ENCODE measurements at regions not wholly inside any gene's neighbourhood (a gene's known extent, or its start where the extent isn't known, plus 50 kb on each side); places are given as distances from the start of the nearest gene placed in this dataset.

DNA sequence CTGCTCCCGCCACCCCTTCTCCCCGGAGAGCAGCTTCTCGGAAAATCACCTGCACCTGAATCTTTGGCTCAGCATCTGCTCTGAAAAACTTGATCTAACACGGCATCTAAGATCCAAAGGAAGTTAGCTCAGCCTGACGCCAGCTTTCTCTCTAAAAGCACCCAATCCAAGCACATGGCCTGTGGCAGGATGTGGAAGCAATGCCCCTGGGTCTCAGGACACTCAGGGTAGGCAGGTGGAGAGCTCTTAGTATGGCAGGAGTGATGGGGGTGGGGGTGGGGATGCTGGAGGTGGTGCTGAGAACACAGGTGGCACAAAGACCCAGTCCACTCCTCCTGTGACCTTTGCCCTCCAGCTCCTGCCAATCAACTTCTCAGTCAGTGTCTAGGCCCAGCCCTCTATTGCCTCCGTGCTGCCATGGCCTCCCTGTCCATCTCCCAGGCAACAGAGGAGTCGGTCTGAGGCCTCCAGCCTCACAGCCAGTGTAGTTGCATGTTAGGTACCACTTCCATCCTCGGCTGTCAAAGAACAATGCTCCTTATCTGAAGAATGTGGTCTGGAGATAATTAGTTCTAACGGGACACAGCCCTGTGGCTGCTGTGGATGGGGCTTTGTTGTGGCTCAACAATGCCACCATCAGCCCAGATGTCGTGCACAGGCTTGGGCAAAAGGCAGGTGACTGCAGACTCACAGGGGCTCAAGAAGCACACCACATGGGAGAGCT is 180.0 kb upstream of the C14orf180 start:
- TF ChIP-seq FOXP2 (optimal IDR thresholded peaks at IDR 0.05; ENCODE audit: borderline replicate concordance, extremely low read depth, extremely low read length, insufficient read depth) (no peak), REST (IDR thresholded peaks at IDR 0.05; ENCODE audit: insufficient read depth in 1 of 2, low read depth in 2 of 2, low read length in 2 of 2) (no peak), POLR2AphosphoS5 (IDR thresholded peaks at IDR 0.05; ENCODE audit: low read depth, low read length) (no peak), SIN3A (IDR thresholded peaks at IDR 0.05; ENCODE audit: borderline replicate concordance, insufficient read depth, low read length) (no peak), TAF1 (IDR thresholded peaks at IDR 0.05; ENCODE audit: borderline replicate concordance, insufficient read depth, low read length) (no peak)

- TF ChIP-seq REST (IDR thresholded peaks at IDR 0.05; ENCODE audit: insufficient read depth in 1 of 2, low read depth in 2 of 2, low read length in 2 of 2) (no peak), TAF1 (IDR thresholded peaks at IDR 0.05; ENCODE audit: borderline replicate concordance, insufficient read depth, low read length) (no peak), FOXP2 (optimal IDR thresholded peaks at IDR 0.05; ENCODE audit: borderline replicate concordance, extremely low read depth, extremely low read length, insufficient read depth) (no peak), POLR2AphosphoS5 (IDR thresholded peaks at IDR 0.05; ENCODE audit: low read depth, low read length) (no peak), SIN3A (IDR thresholded peaks at IDR 0.05; ENCODE audit: borderline replicate concordance, insufficient read depth, low read length) (no peak)
These were observed 179.2 kb upstream of the C14orf180 start for GRCh38 chr14:104400355-104400754.

- TF ChIP-seq REST (IDR thresholded peaks at IDR 0.05; ENCODE audit: insufficient read depth in 1 of 2, low read depth in 2 of 2, low read length in 2 of 2), result no peak
- TF ChIP-seq FOXP2 (optimal IDR thresholded peaks at IDR 0.05; ENCODE audit: borderline replicate concordance, extremely low read depth, extremely low read length, insufficient read depth), result no peak
- no peak for TF ChIP-seq POLR2AphosphoS5 (IDR thresholded peaks at IDR 0.05; ENCODE audit: low read depth, low read length)
- TF ChIP-seq TAF1 (IDR thresholded peaks at IDR 0.05; ENCODE audit: borderline replicate concordance, insufficient read depth, low read length), result no peak
These were observed 177.8 kb upstream of the C14orf180 start for GRCh38 chr14:104401785-104402184.

- no peak for TF ChIP-seq SIN3A (IDR thresholded peaks at IDR 0.05; ENCODE audit: borderline replicate concordance, insufficient read depth, low read length)
- no peak for TF ChIP-seq POLR2AphosphoS5 (IDR thresholded peaks at IDR 0.05; ENCODE audit: low read depth, low read length)
- TF ChIP-seq REST (IDR thresholded peaks at IDR 0.05; ENCODE audit: insufficient read depth in 1 of 2, low read depth in 2 of 2, low read length in 2 of 2), result no peak
These were observed 175.9 kb upstream of the C14orf180 start for GRCh38 chr14:104403421-104404220.
